Activated CD4-positive, alpha-beta T cell treated with anti-CD3 and anti-CD28 coated beads, Interleukin-2, amount 50 U/mL, for 1 hour (primary cell): ENCODE measurements at regions not wholly inside any gene's neighbourhood (a gene's known extent, or its start where the extent isn't known, plus 50 kb on each side); places are given as distances from the start of the nearest gene placed in this dataset.

ENCODE experiments used
- DNase-seq: peaks from one replicate; pipeline ENCODE4 v3.0.0-alpha.2; 2020

GRCh38 chr18:41829647-41830516 is 125.2 kb upstream of the PIK3C3 start:
- DNase-seq, result no peak

GRCh38 chr18:41828137-41828536 is 126.9 kb upstream of the PIK3C3 start:
- no peak for DNase-seq

- no peak for DNase-seq
Measured at GRCh38 chr18:41820784-41821183, 134.2 kb upstream of the PIK3C3 start.

GRCh38 chr18:41818381-41819355 is 136.4 kb upstream of the PIK3C3 start:
- no peak for DNase-seq

GRCh38 chr18:41814651-41815050 is 140.4 kb upstream of the PIK3C3 start:
- DNase-seq, result no peak

- no peak for DNase-seq
Measured at GRCh38 chr18:41809652-41810051, 145.4 kb upstream of the PIK3C3 start.

GRCh38 chr18:41805341-41805740 is 149.7 kb upstream of the PIK3C3 start:
- no peak for DNase-seq

GRCh38 chr18:41798879-41799278 is 156.2 kb upstream of the PIK3C3 start:
- no peak for DNase-seq

- DNase-seq, result no peak
Measured at GRCh38 chr18:41790687-41791086, 164.3 kb upstream of the PIK3C3 start.

- no peak for DNase-seq
Measured at GRCh38 chr18:41789001-41789400, 166.0 kb upstream of the PIK3C3 start.

- no peak for DNase-seq
Measured at GRCh38 chr18:41783879-41784278, 171.2 kb upstream of the PIK3C3 start.

GRCh38 chr18:41783065-41783818 is 171.8 kb upstream of the PIK3C3 start:
- no peak for DNase-seq

- no peak for DNase-seq
Measured at GRCh38 chr18:41771973-41772372, 183.1 kb upstream of the PIK3C3 start.

- DNase-seq, result no peak
Measured at GRCh38 chr18:41769265-41769664, 185.8 kb upstream of the PIK3C3 start.

- no peak for DNase-seq
Measured at GRCh38 chr18:41768467-41768866, 186.6 kb upstream of the PIK3C3 start.

GRCh38 chr18:41767960-41768359 is 187.1 kb upstream of the PIK3C3 start:
- no peak for DNase-seq

GRCh38 chr18:41765460-41765859 is 189.6 kb upstream of the PIK3C3 start:
- no peak for DNase-seq

GRCh38 chr18:41763361-41763760 is 191.7 kb upstream of the PIK3C3 start:
- no peak for DNase-seq

GRCh38 chr18:41761333-41762018 is 193.6 kb upstream of the PIK3C3 start:
- DNase-seq, result no peak

GRCh38 chr18:41758534-41758933 is 196.5 kb upstream of the PIK3C3 start:
- no peak for DNase-seq

- DNase-seq, result no peak
Measured at GRCh38 chr18:41756141-41756540, 198.9 kb upstream of the PIK3C3 start.

GRCh38 chr18:41754332-41754731 is 200.7 kb upstream of the PIK3C3 start:
- no peak for DNase-seq
